WERI-Rb-1 (cell line): ENCODE measurements at regions not wholly inside any gene's neighbourhood (a gene's known extent, or its start where the extent isn't known, plus 50 kb on each side); places are given as distances from the start of the nearest gene placed in this dataset.

ENCODE experiments used
- DNase-seq: peaks from one replicate; pipeline ENCODE4 v3.0.0-alpha.2; 2020
- H3K27ac ChIP-seq: fragments of 250-450 bp; sonication (Bioruptor Pico); 2 replicates; pipeline ENCODE4 v1.5.1; 2020; ENCODE audit warnings: mild to moderate bottlenecking, moderate library complexity
- H3K27me3 ChIP-seq: fragments of 250-450 bp; sonication (Bioruptor Pico); 2 replicates; pipeline ENCODE4 v1.5.1; 2021; ENCODE audit warnings: mild to moderate bottlenecking, low read depth, moderate library complexity; ENCODE audit not compliant: insufficient read depth, severe bottlenecking
- H3K36me3 ChIP-seq: fragments of 250-450 bp; sonication (Bioruptor Pico); 2 replicates; pipeline ENCODE4 v1.5.1; 2020; ENCODE audit warnings: mild to moderate bottlenecking, moderate library complexity
- H3K4me3 ChIP-seq: 2 replicates; pipeline ENCODE4 v1.5.1; 2011; ENCODE audit warnings: low read depth, mild to moderate bottlenecking, control low read depth, low read length
- H3K9me3 ChIP-seq: fragments of 250-450 bp; sonication (Bioruptor Pico); 2 replicates; pipeline ENCODE4 v1.5.1; 2021; ENCODE audit warnings: mild to moderate bottlenecking, moderate library complexity; ENCODE audit not compliant: severe bottlenecking
- CTCF ChIP-seq: IDR thresholded peaks from 2 replicates; pipeline ENCODE4 v1.5.1; 2011; ENCODE audit warnings: low read depth, mild to moderate bottlenecking, control low read depth, inconsistent platforms, low read length

DNA sequence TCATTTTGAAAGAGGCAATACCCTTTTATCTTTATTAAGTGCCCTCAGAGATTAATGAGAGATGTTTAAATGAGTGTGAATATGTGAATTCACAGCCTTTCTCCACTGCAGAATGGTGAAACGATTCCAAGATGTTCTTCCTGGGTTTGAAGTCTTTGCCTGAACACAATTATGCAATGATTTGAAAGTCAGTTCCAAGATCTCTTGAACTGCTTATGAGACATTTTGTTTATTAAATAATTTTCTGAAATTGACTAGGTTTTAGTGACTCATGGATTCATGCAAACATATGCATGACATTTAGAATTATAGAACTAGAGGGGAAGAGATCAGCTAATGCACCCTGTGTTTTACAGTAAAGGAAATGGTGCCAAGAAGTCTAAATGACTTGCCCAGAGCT lies 118.1 kb upstream of the SLC38A2 start:
- Histone ChIP-seq H3K4me3 (no peak overlapping the region), H3K36me3 (no peaks in the 10 kb centered on the region), H3K27ac (no peak overlapping the region), H3K27me3 (no peaks in the 10 kb centered on the region), H3K9me3 (no peaks in the 10 kb centered on the region)
- no peak for DNase-seq
- no peak for TF ChIP-seq CTCF

GRCh38 chr12:46489951-46490388 lies 117.4 kb upstream of the SLC38A2 start:
- H3K9me3 ChIP-seq, result no peaks in the 10 kb centered on the region
- no peak for TF ChIP-seq CTCF
- H3K4me3 ChIP-seq, result no peak overlapping the region
- no peaks in the 10 kb centered on the region for H3K27me3 ChIP-seq
- H3K36me3 ChIP-seq, result no peaks in the 10 kb centered on the region
- no peak overlapping the region for H3K27ac ChIP-seq
- no peak for DNase-seq

GRCh38 chr12:46487567-46488131 lies 115.1 kb upstream of the SLC38A2 start:
- Histone ChIP-seq H3K36me3 (no peaks in the 10 kb centered on the region), H3K4me3 (no peak overlapping the region), H3K9me3 (no peaks in the 10 kb centered on the region), H3K27me3 (no peaks in the 10 kb centered on the region), H3K27ac (no peak overlapping the region)
- no peak for TF ChIP-seq CTCF
- DNase-seq, result no peak

DNA sequence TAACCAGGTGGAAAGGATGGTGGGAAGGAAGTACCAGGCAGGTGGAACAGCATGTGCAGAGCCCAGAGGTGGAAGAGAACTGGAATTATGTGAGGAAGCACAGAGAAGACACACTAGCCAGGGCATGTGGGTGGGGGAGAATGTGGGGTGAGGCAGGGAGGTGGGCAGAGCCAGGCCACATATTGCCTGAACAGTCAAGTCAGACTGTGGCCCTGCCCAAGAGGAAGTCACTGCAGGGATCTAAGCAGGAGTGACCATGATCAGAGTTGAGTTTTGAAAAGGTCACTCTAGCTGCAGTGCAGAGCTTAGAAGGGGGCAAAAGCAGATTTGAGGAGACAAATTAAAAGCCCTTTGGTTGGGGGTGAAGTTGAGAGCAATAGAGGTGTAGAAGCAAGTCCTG lies 114.0 kb upstream of the SLC38A2 start:
- H3K27ac ChIP-seq, result no peak overlapping the region
- DNase-seq, result no peak
- no peak overlapping the region for H3K4me3 ChIP-seq
- H3K36me3 ChIP-seq, result no peaks in the 10 kb centered on the region
- TF ChIP-seq CTCF, result no peak
- no peaks in the 10 kb centered on the region for H3K27me3 ChIP-seq
- no peaks in the 10 kb centered on the region for H3K9me3 ChIP-seq

GRCh38 chr12:46485853-46486252 lies 113.3 kb upstream of the SLC38A2 start:
- Histone ChIP-seq H3K27ac (no peak overlapping the region), H3K36me3 (no peaks in the 10 kb centered on the region), H3K4me3 (no peak overlapping the region), H3K9me3 (no peaks in the 10 kb centered on the region), H3K27me3 (no peaks in the 10 kb centered on the region)
- DNase-seq, result no peak
- TF ChIP-seq CTCF, result no peak

GRCh38 chr12:46484396-46485061 lies 112.0 kb upstream of the SLC38A2 start:
- H3K4me3 ChIP-seq, result no peak overlapping the region
- no peaks in the 10 kb centered on the region for H3K36me3 ChIP-seq
- no peaks in the 10 kb centered on the region for H3K9me3 ChIP-seq
- DNase-seq, result no peak
- H3K27ac ChIP-seq, result no peak overlapping the region
- TF ChIP-seq CTCF, result no peak
- no peaks in the 10 kb centered on the region for H3K27me3 ChIP-seq
